ENCODE measurements at regions not wholly inside any gene's neighbourhood (a gene's known extent, or its start where the extent isn't known, plus 50 kb on each side); places are given as distances from the start of the nearest gene placed in this dataset.
"Not testable (repeated sequence)": the region's sequence is repeated elsewhere in the genome, so short reads cannot be mapped to it uniquely, and the experiment has no call there.

DNA sequence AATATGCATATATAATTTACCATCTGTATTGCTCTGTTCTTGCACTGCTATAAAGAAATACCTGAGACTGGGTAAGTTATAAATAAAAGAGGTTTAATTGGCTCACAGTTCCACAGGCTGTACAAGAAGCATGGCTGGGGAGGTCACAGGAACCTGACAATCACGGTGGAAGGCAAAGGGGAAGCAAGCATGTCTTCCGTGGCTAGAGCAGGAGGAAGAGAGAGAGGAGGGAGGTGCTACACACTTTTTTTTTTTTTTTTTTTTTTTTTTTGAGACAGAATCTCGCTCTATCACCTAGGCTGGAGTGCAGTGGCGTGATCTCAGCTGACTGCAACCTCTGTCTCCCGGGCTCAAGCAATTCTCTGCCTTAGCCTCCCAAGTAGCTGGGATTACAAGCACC is 150.9 kb upstream of the DTNBP1 start:
- TF ChIP-seq, protein P1, sequence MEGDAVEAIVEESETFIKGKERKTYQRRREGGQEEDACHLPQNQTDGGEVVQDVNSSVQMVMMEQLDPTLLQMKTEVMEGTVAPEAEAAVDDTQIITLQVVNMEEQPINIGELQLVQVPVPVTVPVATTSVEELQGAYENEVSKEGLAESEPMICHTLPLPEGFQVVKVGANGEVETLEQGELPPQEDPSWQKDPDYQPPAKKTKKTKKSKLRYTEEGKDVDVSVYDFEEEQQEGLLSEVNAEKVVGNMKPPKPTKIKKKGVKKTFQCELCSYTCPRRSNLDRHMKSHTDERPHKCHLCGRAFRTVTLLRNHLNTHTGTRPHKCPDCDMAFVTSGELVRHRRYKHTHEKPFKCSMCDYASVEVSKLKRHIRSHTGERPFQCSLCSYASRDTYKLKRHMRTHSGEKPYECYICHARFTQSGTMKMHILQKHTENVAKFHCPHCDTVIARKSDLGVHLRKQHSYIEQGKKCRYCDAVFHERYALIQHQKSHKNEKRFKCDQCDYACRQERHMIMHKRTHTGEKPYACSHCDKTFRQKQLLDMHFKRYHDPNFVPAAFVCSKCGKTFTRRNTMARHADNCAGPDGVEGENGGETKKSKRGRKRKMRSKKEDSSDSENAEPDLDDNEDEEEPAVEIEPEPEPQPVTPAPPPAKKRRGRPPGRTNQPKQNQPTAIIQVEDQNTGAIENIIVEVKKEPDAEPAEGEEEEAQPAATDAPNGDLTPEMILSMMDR (conservative IDR thresholded peaks at IDR 0.05 in 1 of 2, IDR thresholded peaks at IDR 0.05 in 1 of 2; ENCODE audit: extremely low read depth in 1 of 2, insufficient read depth in 1 of 2, low read depth in 1 of 2, low read length in 2 of 2) = not testable (repeated sequence)
- TF ChIP-seq EZH2 (IDR thresholded peaks at IDR 0.05; ENCODE audit: borderline replicate concordance, low read length) = not testable (repeated sequence)

Measured in mammary epithelial cell (primary cell).